ENCODE measurements at regions not wholly inside any gene's neighbourhood (a gene's known extent, or its start where the extent isn't known, plus 50 kb on each side); places are given as distances from the start of the nearest gene placed in this dataset.

DNA sequence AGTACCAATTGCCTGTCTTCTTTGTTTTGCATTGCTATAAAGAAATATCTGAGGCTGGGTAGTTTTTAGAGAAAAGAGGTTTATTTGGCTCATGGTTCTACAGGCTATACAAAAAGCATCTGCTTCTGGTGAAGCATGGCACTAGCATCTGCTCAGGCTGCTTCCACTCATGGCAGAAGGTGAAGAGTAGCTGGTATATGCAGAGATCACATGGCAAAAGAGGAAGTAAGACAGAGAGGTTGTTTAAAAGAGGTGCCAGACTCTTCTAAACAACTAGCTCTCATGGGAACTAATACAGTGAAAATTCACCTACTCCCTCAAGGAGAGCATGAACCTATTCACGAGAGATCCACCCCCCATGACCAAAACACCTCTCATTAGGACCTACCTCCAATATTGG, 56.7 kb upstream of the GUCA2B start:
- H3K4me1 ChIP-seq: no peaks in the 10 kb centered on the region
- H3K36me3 ChIP-seq: no peaks in the 10 kb centered on the region
- H3K4me3 ChIP-seq: no peak overlapping the region
- TF ChIP-seq, protein P1, sequence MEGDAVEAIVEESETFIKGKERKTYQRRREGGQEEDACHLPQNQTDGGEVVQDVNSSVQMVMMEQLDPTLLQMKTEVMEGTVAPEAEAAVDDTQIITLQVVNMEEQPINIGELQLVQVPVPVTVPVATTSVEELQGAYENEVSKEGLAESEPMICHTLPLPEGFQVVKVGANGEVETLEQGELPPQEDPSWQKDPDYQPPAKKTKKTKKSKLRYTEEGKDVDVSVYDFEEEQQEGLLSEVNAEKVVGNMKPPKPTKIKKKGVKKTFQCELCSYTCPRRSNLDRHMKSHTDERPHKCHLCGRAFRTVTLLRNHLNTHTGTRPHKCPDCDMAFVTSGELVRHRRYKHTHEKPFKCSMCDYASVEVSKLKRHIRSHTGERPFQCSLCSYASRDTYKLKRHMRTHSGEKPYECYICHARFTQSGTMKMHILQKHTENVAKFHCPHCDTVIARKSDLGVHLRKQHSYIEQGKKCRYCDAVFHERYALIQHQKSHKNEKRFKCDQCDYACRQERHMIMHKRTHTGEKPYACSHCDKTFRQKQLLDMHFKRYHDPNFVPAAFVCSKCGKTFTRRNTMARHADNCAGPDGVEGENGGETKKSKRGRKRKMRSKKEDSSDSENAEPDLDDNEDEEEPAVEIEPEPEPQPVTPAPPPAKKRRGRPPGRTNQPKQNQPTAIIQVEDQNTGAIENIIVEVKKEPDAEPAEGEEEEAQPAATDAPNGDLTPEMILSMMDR (IDR thresholded peaks at IDR 0.05): no peak
- H3K27me3 ChIP-seq: no peaks in the 10 kb centered on the region
- intact Hi-C loops (cut with DNase I): no loop called here
- no peaks in the 10 kb centered on the region for H3K9me3 ChIP-seq
- no peak overlapping the region for H3K27ac ChIP-seq
- DNase-seq (ENCODE audit: low spot score in 2 of 2): no peak

DNA sequence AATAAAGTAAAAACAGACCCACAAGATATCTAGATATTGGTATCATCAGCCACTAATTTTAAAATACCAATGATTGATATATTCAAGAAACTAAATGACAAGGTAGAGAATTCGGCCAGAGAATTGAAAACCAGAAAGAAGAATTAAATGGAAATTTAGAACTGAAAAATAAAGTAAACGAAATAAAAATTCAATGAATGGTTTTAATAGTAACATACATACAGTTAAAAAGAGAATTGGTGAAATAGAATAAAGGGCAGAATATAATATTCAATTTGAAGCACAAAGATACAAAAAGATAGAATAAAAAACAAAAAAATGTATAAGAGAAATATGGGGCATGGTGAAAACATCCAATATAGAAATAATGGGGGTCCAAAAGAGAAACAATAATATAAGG, 64.0 kb upstream of the GUCA2B start:
- Histone ChIP-seq H3K27me3 (no peaks in the 10 kb centered on the region), H3K4me1 (no peaks in the 10 kb centered on the region), H3K4me3 (no peak overlapping the region), H3K9me3 (peaks cover 0 to 16% of the 10 kb centered on the region in 2 donors), H3K36me3 (no peaks in the 10 kb centered on the region), H3K27ac (no peak overlapping the region)
- intact Hi-C loops (cut with DNase I): no loop called here
- TF ChIP-seq, protein P1 (IDR thresholded peaks at IDR 0.05): no peak
- DNase-seq (ENCODE audit: low spot score in 2 of 2): no peak

DNA sequence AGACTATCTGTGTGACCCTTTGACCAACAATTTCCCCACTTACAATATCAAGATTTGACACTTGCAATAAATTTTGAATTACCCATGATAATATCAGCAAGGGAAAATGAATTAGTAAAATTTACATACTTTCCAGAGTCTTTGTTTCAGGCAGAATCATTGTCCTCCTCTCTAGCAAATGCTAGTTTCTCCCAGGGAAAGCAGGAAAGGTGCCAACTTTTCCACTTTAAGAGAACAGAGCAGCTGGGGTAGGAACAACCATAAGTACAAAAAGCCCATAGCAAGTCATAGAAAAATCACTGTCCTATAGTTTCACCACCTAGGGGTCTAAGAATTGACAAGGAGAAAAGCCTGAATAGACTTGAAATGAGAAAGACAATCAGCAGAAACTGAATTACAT, 67.1 kb upstream of the GUCA2B start:
- Histone ChIP-seq H3K36me3 (no peaks in the 10 kb centered on the region), H3K4me3 (no peak overlapping the region), H3K27ac (no peak overlapping the region), H3K27me3 (no peaks in the 10 kb centered on the region), H3K9me3 (peaks cover 0 to 16% of the 10 kb centered on the region in 2 donors), H3K4me1 (no peaks in the 10 kb centered on the region)
- TF ChIP-seq, protein P1 (IDR thresholded peaks at IDR 0.05): no peak
- DNase-seq (ENCODE audit: low spot score in 2 of 2): no peak
- intact Hi-C loops (cut with DNase I): no loop called here

DNA sequence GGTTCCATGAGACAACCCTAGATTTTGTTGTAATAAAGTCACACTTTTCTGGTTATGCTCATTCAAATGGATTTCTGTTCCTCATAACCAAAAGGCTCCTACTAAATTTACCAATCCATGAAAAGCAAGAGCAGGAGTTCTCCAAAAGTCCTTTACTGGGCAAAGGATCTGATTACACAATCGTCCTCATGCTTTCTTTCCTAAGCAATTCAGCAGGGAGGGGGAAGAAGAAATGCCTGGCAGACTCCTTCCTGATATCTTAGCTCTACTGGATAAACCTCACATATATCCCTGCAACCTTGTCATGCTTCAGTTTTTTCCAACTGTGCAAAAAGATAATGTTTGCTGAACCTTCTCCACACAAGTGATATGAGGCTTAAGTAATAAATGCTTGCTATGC, 67.6 kb upstream of the GUCA2B start:
- no peak overlapping the region for H3K4me3 ChIP-seq
- H3K27me3 ChIP-seq: no peaks in the 10 kb centered on the region
- no peak for DNase-seq (ENCODE audit: low spot score in 2 of 2)
- H3K27ac ChIP-seq: no peak overlapping the region
- no peaks in the 10 kb centered on the region for H3K4me1 ChIP-seq
- H3K9me3 ChIP-seq: peaks cover 0 to 16% of the 10 kb centered on the region in 2 donors
- TF ChIP-seq, protein P1 (IDR thresholded peaks at IDR 0.05): no peak
- intact Hi-C loops (cut with DNase I): no loop called here
- no peaks in the 10 kb centered on the region for H3K36me3 ChIP-seq

DNA sequence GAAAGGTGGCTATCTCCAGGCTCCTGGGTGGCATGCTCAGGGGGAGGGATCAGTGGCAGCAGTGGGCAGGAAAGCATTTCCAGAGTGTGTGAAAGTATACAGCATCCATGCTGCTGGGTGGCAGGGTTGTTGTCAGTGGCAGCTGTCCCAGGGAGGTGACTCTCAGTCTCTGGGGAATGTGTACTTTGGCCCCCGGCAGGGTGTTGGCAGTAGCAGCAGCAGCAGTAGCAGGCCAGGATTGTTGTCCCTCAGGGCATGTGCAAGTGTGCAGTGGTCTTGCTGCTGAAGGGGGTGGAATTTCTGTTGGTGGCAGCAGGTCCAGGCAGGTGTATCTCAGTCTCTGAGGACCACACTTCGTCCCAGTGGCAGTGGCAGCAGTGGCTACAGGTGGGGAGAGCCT, 71.7 kb upstream of the GUCA2B start:
- DNase-seq (ENCODE audit: low spot score in 2 of 2): no peak
- Histone ChIP-seq H3K9me3 (peaks cover 0 to 13% of the 10 kb centered on the region in 2 donors), H3K27me3 (no peaks in the 10 kb centered on the region), H3K4me1 (no peaks in the 10 kb centered on the region), H3K4me3 (no peak overlapping the region), H3K27ac (no peak overlapping the region), H3K36me3 (no peaks in the 10 kb centered on the region)
- TF ChIP-seq, protein P1 (IDR thresholded peaks at IDR 0.05): no peak
- intact Hi-C loops (cut with DNase I): no loop called here

DNA sequence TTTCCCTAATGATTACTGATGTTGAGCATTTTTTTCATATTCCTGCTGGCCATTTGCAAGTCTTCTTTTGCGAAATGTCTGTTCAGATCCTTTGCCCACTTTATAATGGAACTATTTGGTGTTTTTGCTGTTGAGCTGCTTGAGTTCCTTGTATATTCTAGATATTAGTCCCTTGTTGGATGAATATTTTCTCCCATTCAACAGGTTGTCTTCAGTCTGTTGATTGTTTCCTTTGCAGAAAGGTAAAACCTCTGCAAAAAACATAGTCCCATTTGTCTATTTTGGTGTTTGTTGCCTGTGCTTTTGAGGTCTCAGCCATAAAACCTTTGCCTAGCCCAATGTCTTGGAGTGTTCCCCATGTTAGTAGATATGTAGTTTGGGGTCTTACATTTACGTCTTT, 78.0 kb upstream of the GUCA2B start:
- no peaks in the 10 kb centered on the region for H3K27me3 ChIP-seq
- no peak overlapping the region for H3K27ac ChIP-seq
- intact Hi-C loops (cut with DNase I): no loop called here
- no peaks in the 10 kb centered on the region for H3K36me3 ChIP-seq
- H3K9me3 ChIP-seq: peaks cover 0 to 13% of the 10 kb centered on the region in 2 donors
- no peak for DNase-seq (ENCODE audit: low spot score in 2 of 2)
- TF ChIP-seq, protein P1 (IDR thresholded peaks at IDR 0.05): no peak
- no peak overlapping the region for H3K4me3 ChIP-seq
- no peaks in the 10 kb centered on the region for H3K4me1 ChIP-seq
